Right ventricle myocardium superior (tissue), 1 donor: ENCODE measurements at regions not wholly inside any gene's neighbourhood (a gene's known extent, or its start where the extent isn't known, plus 50 kb on each side); places are given as distances from the start of the nearest gene placed in this dataset.
"Not testable (repeated sequence)": the region's sequence is repeated elsewhere in the genome, so short reads cannot be mapped to it uniquely, and the experiment has no call there.

Experiments used
- ATAC-seq: fragments of 200-7000 bp; cut with Tn5 transposase; one replicate; pipeline ENCODE4 v1.9.1; 2020; ENCODE audit warnings: mild to moderate bottlenecking; ENCODE audit not compliant: poor library complexity
- DNase-seq: peaks from one replicate; pipeline ENCODE4 v3.0.0-alpha.2; 2020
- intact Hi-C: fragments of 100-400 bp; cut with DNase I; formaldehyde crosslinking; loops from one replicate; pipeline ENCODE4 v1.11.2; 2022
- donor health status: DM: no; HTN: yes; CAD: no; lungs with severe emphysema.

DNA sequence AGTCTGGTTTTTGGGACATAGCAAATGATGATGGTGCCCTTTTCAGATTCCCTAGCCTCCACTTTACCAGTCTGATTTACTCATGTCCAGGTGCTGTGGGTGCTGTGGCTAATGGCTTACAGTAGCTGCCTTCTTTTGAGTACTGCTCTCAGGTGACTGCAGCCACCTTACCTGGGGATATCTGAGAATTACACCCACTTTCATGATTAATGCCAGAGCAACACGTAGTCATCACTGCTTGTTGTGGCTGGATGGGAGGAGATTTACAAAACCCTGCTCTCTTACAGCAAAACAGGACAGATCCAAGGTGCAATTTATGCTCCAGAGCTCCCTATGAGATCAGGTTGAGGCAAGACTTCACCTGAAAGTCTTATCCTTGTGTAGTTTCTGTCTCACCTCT is 150.6 kb downstream of the PDCD6IP start:
- ATAC-seq (no peak), DNase-seq (no peak)
- intact Hi-C loops: no loop called here

DNA sequence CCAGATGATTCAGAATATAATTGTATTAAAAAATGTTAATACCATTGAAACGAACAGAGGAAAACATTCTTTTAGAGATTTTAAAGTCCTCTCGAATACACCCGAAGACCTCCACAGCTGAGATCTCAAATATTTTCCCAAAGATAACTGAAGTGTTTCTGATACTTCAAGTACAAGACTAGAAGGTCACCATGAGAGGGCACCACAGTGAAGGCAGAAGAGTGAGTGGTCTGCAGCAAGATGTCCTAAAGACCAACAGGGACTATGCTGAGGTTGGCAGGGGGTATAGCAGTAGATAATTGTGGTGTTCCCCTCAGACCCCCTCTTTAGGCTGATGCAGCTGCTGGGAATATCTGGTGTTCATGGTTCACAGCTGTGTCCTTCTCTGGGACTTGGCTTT is 156.5 kb downstream of the PDCD6IP start:
- DNase-seq (no peak), ATAC-seq (no peak)
- intact Hi-C loops: no loop called here

GRCh38 chr3:33956206-33956605 is 157.8 kb downstream of the PDCD6IP start:
- intact Hi-C loops: no loop called here
- DNase-seq (no peak), ATAC-seq (no peak)

- intact Hi-C loops: no loop called here
- ATAC-seq (no peak), DNase-seq (no peak)
Observed at GRCh38 chr3:33956776-33957175, 158.3 kb downstream of the PDCD6IP start.

DNA sequence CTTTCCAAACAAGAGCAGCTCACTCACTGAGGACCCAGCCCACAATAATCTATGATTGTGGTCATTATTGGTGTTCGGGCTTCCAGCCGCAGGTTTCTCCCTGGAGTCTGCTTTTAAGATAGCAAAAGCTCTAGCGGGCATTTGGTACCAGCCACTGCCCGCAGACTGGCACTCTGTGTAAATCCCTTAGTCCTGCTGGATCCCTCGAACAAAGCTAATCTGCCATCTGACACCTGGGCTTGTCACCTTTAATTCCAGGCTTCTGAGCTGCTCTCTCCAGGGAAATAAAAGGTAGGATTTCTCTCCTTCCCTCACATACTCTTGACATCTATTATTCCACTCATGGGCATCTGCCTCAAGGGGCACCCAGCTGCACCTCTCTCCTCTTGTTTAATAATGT is 158.7 kb downstream of the PDCD6IP start:
- no peak for ATAC-seq
- intact Hi-C loops: no loop called here
- no peak for DNase-seq

DNA sequence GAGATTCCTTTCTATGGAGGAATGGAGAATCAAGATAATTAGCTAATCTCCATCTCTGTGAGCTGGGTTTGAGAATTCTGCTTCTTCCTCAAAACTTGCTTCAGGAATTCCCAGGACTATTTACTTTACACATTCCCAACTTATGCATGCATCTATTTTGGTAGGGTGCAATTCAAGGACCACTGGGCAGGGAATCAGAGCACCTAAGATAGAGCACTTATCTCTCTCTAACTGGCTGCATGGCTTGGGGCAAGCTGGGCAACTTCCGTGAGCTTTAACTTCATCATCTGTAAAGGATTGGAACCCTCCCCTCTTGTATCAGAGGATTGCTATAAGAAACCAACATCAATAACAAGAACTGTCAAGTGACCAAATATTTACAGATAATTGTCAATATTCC is 160.2 kb downstream of the PDCD6IP start:
- intact Hi-C loops: no loop called here
- DNase-seq (no peak), ATAC-seq (no peak)

DNA sequence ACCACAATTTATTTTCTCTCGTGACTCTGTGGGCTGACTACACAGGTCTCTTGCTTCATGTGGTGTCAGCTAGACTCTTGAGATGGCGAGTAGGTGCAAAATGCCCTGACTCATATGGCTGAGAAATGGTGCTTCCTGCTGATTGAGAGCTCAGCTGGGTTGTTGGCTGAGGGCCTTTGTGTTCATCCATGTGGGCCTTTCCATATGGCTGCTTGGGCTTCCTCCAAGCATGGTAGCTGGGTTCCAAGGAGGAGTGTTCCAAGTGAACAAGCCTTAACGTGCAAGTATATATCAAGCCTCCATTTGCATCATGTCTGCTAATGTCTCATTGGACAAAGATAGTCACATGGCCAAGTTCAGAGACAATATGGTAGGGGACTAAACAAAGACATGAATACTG is 164.0 kb downstream of the PDCD6IP start:
- intact Hi-C loops: no loop called here
- DNase-seq: no peak
- no peak for ATAC-seq

GRCh38 chr3:33970180-33970579 is 171.8 kb downstream of the PDCD6IP start:
- intact Hi-C loops, ATAC-seq: not testable (repeated sequence)

DNA sequence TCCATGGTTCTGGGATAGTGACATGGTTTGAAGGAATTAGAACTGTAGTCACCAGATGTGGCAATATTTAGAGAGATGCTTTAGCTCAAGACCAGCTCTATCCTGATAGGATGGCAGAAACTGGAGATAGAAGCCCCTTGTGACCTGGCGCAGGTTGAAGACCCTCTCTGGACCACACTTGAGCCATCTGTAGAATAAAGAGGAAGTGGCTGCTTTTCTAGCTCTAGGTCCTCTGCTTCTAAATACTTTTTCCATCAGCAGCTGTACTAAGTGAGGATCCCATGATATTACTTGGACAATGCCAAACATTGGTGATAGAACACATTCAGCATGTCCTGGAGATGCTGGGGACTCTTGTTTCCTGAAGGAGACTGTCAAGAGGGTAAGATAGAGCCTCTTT is 172.6 kb downstream of the PDCD6IP start:
- ATAC-seq (no peak), DNase-seq (no peak)
- intact Hi-C loops: no loop called here

More at GRCh38 chr3:33970180-33970579, 171.8 kb downstream of the PDCD6IP start:
- DNase-seq: not testable (repeated sequence)

DNA sequence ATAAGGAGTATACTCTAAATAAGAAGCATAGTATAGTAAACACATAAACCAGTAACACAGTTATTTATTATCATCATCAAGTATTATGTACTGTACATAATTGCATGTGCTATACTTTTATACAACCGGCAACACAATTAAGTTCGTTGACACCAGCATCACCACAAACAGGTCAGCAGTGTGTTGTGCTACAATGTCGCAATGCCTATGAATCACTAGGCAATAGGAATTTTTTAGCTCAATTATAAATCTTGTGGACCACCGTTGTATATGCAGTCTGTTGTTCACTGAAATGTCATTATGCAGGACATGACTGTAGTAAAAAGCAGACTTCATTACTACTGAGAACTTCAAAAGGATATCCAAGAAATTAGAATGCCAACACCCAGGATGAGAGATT is 177.0 kb downstream of the PDCD6IP start:
- ATAC-seq (no peak), DNase-seq (no peak)
- intact Hi-C loops: no loop called here

- ATAC-seq (no peak), DNase-seq (no peak)
- intact Hi-C loops: no loop called here
Observed at GRCh38 chr3:33977227-33977626, 178.8 kb downstream of the PDCD6IP start.

DNA sequence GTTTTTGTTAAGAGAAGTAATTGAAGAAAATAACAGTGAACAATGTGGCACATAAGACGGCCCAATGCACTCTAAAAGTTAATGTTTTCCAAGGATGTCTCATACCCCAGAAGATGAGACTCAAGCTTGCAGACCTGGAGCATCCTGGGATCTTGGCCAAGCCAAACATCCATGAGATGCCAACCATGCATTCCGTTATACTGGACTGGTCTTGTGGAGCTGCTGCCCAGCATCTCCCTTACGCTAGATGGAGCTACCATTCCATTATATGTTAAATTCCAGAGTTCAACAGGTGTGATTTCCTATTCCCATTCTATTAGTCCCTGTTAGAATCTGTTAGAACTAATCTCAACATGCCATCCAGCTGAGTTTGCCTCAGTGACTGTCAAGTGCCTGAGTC is 181.8 kb downstream of the PDCD6IP start:
- intact Hi-C loops: no loop called here
- DNase-seq (no peak), ATAC-seq (no peak)

DNA sequence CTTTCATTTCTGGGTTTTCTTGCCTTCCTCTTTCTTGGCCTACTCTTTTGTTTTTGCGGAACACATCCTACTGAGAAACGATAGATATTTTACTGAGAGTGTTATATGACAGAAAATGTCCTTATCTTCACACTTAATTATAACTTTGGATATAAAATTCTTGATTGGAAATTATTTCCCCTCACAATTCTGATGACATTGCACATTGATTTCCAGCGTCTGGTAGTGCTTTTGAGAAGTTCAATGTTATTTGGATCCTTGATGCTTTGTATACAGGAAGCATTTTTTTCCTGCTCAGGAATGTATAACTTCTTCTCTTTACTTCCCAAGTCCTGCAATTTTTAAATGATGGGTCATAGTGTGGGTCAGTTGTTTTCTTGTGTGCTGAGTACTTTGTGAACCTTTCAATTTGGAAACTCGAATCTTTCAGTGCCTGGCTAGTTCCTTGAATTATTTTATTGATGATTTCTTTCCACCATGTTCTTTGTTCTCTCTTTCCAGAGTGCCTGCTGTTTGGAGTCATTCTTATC is 183.9 kb downstream of the PDCD6IP start:
- DNase-seq: no peak
- intact Hi-C loops: no loop called here
- ATAC-seq: no peak

- intact Hi-C loops, DNase-seq, ATAC-seq: not testable (repeated sequence)
Observed at GRCh38 chr3:33982949-33983348, 184.5 kb downstream of the PDCD6IP start.

DNA sequence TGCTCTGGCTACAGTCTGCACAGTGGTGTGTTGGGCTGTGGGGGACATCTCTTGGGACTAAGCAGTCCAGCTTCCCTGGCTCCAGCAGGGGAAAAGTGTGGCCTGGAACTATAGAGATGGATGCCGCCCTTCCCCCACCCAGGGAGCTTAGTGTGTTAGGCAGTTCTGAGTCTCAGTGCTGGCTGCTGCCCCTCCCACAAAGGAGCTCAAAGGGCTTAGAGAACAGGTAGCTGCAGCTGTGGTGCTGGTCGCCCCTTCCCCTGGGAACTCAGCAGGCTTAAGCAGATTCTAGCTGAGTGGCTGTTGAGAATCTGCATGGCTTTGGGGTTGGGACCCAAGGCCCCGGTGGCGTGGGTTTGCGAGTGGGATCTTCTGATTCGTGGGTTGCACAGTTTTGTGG is 190.8 kb downstream of the PDCD6IP start:
- DNase-seq: no peak
- intact Hi-C loops: no loop called here
- no peak for ATAC-seq

DNA sequence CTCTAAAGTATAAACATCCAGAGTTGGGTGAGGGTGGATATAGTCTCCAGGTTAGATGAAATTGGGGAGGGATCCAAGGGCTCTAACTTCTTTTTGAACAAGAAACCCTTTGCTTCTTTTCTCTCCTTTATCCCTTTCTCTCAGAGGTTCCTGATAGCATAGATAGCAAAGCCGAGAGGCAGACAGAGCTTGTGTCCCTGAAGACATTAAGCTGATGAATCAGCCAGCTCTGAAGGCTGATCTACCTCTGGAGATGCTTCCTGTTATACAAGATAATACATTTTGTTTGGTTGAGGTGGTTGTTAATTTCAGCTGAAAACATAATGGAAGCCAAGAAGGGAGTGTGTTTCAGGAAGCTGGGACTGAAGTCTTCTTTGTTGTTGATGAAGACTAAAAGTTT is 193.2 kb downstream of the PDCD6IP start:
- intact Hi-C loops: no loop called here
- ATAC-seq: no peak

DNA sequence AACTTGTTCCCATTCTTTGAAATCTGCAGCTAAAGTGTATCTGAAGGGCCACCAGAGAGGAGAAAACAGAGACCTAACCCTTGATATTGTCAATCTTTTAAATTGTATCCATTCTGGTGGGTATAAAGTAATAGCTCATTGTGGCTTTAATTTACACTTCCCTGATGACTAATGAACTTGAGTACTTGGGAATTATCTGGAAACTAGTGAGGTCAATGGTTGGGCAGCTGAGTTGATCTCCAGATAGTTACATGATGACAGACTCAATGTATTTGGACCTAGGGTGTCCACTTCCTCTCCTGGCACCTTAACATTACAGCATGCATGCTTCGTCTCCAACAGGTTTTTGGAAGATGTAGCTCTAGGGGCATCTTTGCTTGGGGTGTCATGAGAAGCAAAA is 195.2 kb downstream of the PDCD6IP start:
- DNase-seq (no peak), ATAC-seq (no peak)
- intact Hi-C loops: no loop called here

More for the DNA sequence above, 193.2 kb downstream of the PDCD6IP start:
- DNase-seq: no peak

GRCh38 chr3:33994568-33994967 is 196.1 kb downstream of the PDCD6IP start:
- intact Hi-C loops: no loop called here
- no peak for ATAC-seq

GRCh38 chr3:34000301-34000700 is 201.9 kb downstream of the PDCD6IP start:
- DNase-seq (no peak), ATAC-seq (no peak)
- intact Hi-C loops: no loop called here

More at GRCh38 chr3:33994568-33994967, 196.1 kb downstream of the PDCD6IP start:
- no peak for DNase-seq

- ATAC-seq: no peak
- no peak for DNase-seq
- intact Hi-C loops: no loop called here
Observed at GRCh38 chr3:34001022-34001421, 202.6 kb downstream of the PDCD6IP start.

DNA sequence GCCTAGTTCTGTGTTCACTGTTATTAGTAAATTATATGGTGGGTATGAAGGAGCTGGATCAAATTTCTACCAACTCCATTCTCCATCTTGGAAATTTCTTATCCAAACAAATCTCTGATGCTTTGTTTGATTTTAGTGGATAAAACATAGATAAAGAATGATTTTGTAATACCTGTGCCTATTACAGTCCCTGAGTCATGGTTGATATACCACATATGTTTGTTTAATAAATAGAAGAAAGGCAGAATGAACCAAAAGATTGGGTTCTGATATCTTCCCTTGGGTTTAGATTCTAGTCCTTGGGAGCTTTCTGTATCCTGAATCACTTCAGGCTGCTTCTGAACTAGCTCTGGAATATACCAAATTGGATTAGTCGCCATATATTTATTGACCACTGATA is 203.6 kb downstream of the PDCD6IP start:
- intact Hi-C loops: no loop called here
- DNase-seq: no peak
- ATAC-seq: no peak
